Neural crest cell (in vitro differentiated cells): ENCODE measurements at regions not wholly inside any gene's neighbourhood (a gene's known extent, or its start where the extent isn't known, plus 50 kb on each side); places are given as distances from the start of the nearest gene placed in this dataset.

Experiments
- DNase-seq: peaks from one replicate; pipeline ENCODE4 v3.0.0; 2021; ENCODE audit warnings: low read depth, mixed read lengths, low spot score
- H3K27ac Mint-ChIP-seq: one replicate; pipeline ENCODE4 v1.8.0; 2021; ENCODE audit warnings: mild to moderate bottlenecking, mixed read lengths; ENCODE audit not compliant: unreplicated experiment
- H3K27me3 Mint-ChIP-seq: 2 replicates; pipeline ENCODE4 v1.8.0; 2021; ENCODE audit warnings: low read depth, mild to moderate bottlenecking, mixed read lengths
- H3K36me3 Mint-ChIP-seq: 2 replicates; pipeline ENCODE4 v1.8.0; 2021; ENCODE audit warnings: low read depth, mild to moderate bottlenecking, mixed read lengths
- H3K4me1 Mint-ChIP-seq: 2 replicates; pipeline ENCODE4 v1.8.0; 2021; ENCODE audit warnings: mixed read lengths
- H3K4me3 Mint-ChIP-seq: one replicate; pipeline ENCODE4 v1.8.0; 2021; ENCODE audit warnings: mild to moderate bottlenecking, mixed read lengths
- H3K9me3 Mint-ChIP-seq: 2 replicates; pipeline ENCODE4 v1.8.0; 2021; ENCODE audit warnings: mixed read lengths
- CTCF ChIP-seq: fragments of 200-600 bp; sonication (generic); conservative IDR thresholded peaks from 2 replicates; pipeline ENCODE4 v1.5.0; 2021; ENCODE audit warnings: antibody characterized with exemption, mild to moderate bottlenecking

- H3K27ac Mint-ChIP-seq: no peak overlapping the region
- no peak for DNase-seq
- peaks cover 8% of the 10 kb centered on the region for H3K4me1 Mint-ChIP-seq
- no peaks in the 10 kb centered on the region for H3K27me3 Mint-ChIP-seq
- TF ChIP-seq CTCF: no peak
- no peak overlapping the region for H3K4me3 Mint-ChIP-seq
- no peaks in the 10 kb centered on the region for H3K9me3 Mint-ChIP-seq
- no peaks in the 10 kb centered on the region for H3K36me3 Mint-ChIP-seq
Observed at GRCh38 chr10:44032216-44032615, 352.7 kb downstream of the CXCL12 start.

- H3K4me1 Mint-ChIP-seq: peaks cover 11% of the 10 kb centered on the region
- no peaks in the 10 kb centered on the region for H3K9me3 Mint-ChIP-seq
- no peaks in the 10 kb centered on the region for H3K27me3 Mint-ChIP-seq
- H3K4me3 Mint-ChIP-seq: no peak overlapping the region
- no peak for TF ChIP-seq CTCF
- DNase-seq: no peak
- H3K36me3 Mint-ChIP-seq: no peaks in the 10 kb centered on the region
- no peak overlapping the region for H3K27ac Mint-ChIP-seq
Observed at GRCh38 chr10:44030738-44031137, 354.2 kb downstream of the CXCL12 start.

GRCh38 chr10:44030132-44030531 is 354.8 kb downstream of the CXCL12 start:
- Mint-ChIP-seq H3K36me3 (no peaks in the 10 kb centered on the region), H3K9me3 (no peaks in the 10 kb centered on the region), H3K27me3 (no peaks in the 10 kb centered on the region), H3K4me3 (no peak overlapping the region), H3K27ac (no peak overlapping the region), H3K4me1 (peaks cover 15% of the 10 kb centered on the region)
- no peak for TF ChIP-seq CTCF
- DNase-seq: no peak

- Mint-ChIP-seq H3K27ac (no peak overlapping the region), H3K36me3 (no peaks in the 10 kb centered on the region), H3K27me3 (no peaks in the 10 kb centered on the region), H3K4me1 (peaks cover 22% of the 10 kb centered on the region), H3K9me3 (no peaks in the 10 kb centered on the region), H3K4me3 (no peak overlapping the region)
- TF ChIP-seq CTCF: no peak
- DNase-seq: no peak
Observed at GRCh38 chr10:44028384-44029137, 356.3 kb downstream of the CXCL12 start.

- no peaks in the 10 kb centered on the region for H3K27me3 Mint-ChIP-seq
- no peak overlapping the region for H3K27ac Mint-ChIP-seq
- peaks cover 28% of the 10 kb centered on the region for H3K4me1 Mint-ChIP-seq
- no peak for DNase-seq
- no peak for TF ChIP-seq CTCF
- H3K9me3 Mint-ChIP-seq: no peaks in the 10 kb centered on the region
- no peak overlapping the region for H3K4me3 Mint-ChIP-seq
- no peaks in the 10 kb centered on the region for H3K36me3 Mint-ChIP-seq
Observed at GRCh38 chr10:44024356-44025116, 360.4 kb downstream of the CXCL12 start.
